ENCODE measurements at regions not wholly inside any gene's neighbourhood (a gene's known extent, or its start where the extent isn't known, plus 50 kb on each side); places are given as distances from the start of the nearest gene placed in this dataset.

GRCh38 chrX:10979956-10980355 lies 131.2 kb upstream of the HCCS start:
- H3K79me2 ChIP-seq (ENCODE audit: insufficient read depth, low read length) = no peaks in the 10 kb centered on the region
- H3K4me2 ChIP-seq (ENCODE audit: low read depth, low read length, poor library complexity, severe bottlenecking) = no peak overlapping the region
- H3F3A ChIP-seq (ENCODE audit: low read depth) = no peaks in the 10 kb centered on the region
- no peaks in the 10 kb centered on the region for H3K9me3 ChIP-seq (ENCODE audit: insufficient read depth, low read depth, low read length)
- H3K9ac ChIP-seq (ENCODE audit: low read depth, low read length, poor library complexity, severe bottlenecking) = no peak overlapping the region
- no peaks in the 10 kb centered on the region for H4K20me1 ChIP-seq (ENCODE audit: insufficient read depth, low read length, poor library complexity, severe bottlenecking)
- TF ChIP-seq EZH2phosphoT487 (IDR thresholded peaks at IDR 0.05; ENCODE audit: borderline replicate concordance) (no peak), CTCF (conservative IDR thresholded peaks at IDR 0.05; ENCODE audit: low read length) (no peak)
- no peaks in the 10 kb centered on the region for H3K4me1 ChIP-seq (ENCODE audit: insufficient read depth, low read length, poor library complexity, severe bottlenecking)
- H2AFZ ChIP-seq (ENCODE audit: low read length) = no peak overlapping the region
- no peaks in the 10 kb centered on the region for H3K36me3 ChIP-seq (ENCODE audit: insufficient read depth, low read length)
- H3K4me3 ChIP-seq (ENCODE audit: low read length, poor library complexity, severe bottlenecking) = no peak overlapping the region
- no peaks in the 10 kb centered on the region for H3K27me3 ChIP-seq (ENCODE audit: insufficient read depth, low read length, poor library complexity, severe bottlenecking)
- H3K9me2 ChIP-seq (replicated peaks; ENCODE audit: low read depth, low read length) = no peaks in the 10 kb centered on the region

- H4K20me1 ChIP-seq (ENCODE audit: insufficient read depth, low read length, poor library complexity, severe bottlenecking) = no peaks in the 10 kb centered on the region
- no peaks in the 10 kb centered on the region for H3K79me2 ChIP-seq (ENCODE audit: insufficient read depth, low read length)
- H3K36me3 ChIP-seq (ENCODE audit: insufficient read depth, low read length) = no peaks in the 10 kb centered on the region
- no peaks in the 10 kb centered on the region for H3K9me2 ChIP-seq (replicated peaks; ENCODE audit: low read depth, low read length)
- H3K4me2 ChIP-seq (ENCODE audit: low read depth, low read length, poor library complexity, severe bottlenecking) = no peak overlapping the region
- H3K9ac ChIP-seq (ENCODE audit: low read depth, low read length, poor library complexity, severe bottlenecking) = no peak overlapping the region
- H3K4me3 ChIP-seq (ENCODE audit: low read length, poor library complexity, severe bottlenecking) = no peak overlapping the region
- TF ChIP-seq EZH2phosphoT487 (IDR thresholded peaks at IDR 0.05; ENCODE audit: borderline replicate concordance) = no peak
- no peak for TF ChIP-seq CTCF (conservative IDR thresholded peaks at IDR 0.05; ENCODE audit: low read length)
- no peaks in the 10 kb centered on the region for H3K27me3 ChIP-seq (ENCODE audit: insufficient read depth, low read length, poor library complexity, severe bottlenecking)
- H3K4me1 ChIP-seq (ENCODE audit: insufficient read depth, low read length, poor library complexity, severe bottlenecking) = no peaks in the 10 kb centered on the region
- no peaks in the 10 kb centered on the region for H3F3A ChIP-seq (ENCODE audit: low read depth)
- H3K9me3 ChIP-seq (ENCODE audit: insufficient read depth, low read depth, low read length) = no peaks in the 10 kb centered on the region
- no peak overlapping the region for H2AFZ ChIP-seq (ENCODE audit: low read length)
These were observed 129.6 kb upstream of the HCCS start for GRCh38 chrX:10981506-10981905.

- no peaks in the 10 kb centered on the region for H3K36me3 ChIP-seq (ENCODE audit: insufficient read depth, low read length)
These were observed 127.6 kb upstream of the HCCS start for GRCh38 chrX:10983526-10983925.

More at GRCh38 chrX:10983526-10983925, 127.6 kb upstream of the HCCS start:
- Histone ChIP-seq H3K9me2 (replicated peaks; ENCODE audit: low read depth, low read length) (no peaks in the 10 kb centered on the region), H3K27me3 (ENCODE audit: insufficient read depth, low read length, poor library complexity, severe bottlenecking) (no peaks in the 10 kb centered on the region), H4K20me1 (ENCODE audit: insufficient read depth, low read length, poor library complexity, severe bottlenecking) (no peaks in the 10 kb centered on the region), H3K9me3 (ENCODE audit: insufficient read depth, low read depth, low read length) (no peaks in the 10 kb centered on the region), H3K4me1 (ENCODE audit: insufficient read depth, low read length, poor library complexity, severe bottlenecking) (no peaks in the 10 kb centered on the region), H3K4me2 (ENCODE audit: low read depth, low read length, poor library complexity, severe bottlenecking) (no peak overlapping the region), H3F3A (ENCODE audit: low read depth) (no peaks in the 10 kb centered on the region), H3K79me2 (ENCODE audit: insufficient read depth, low read length) (no peaks in the 10 kb centered on the region), H3K9ac (ENCODE audit: low read depth, low read length, poor library complexity, severe bottlenecking) (no peak overlapping the region), H3K4me3 (ENCODE audit: low read length, poor library complexity, severe bottlenecking) (no peak overlapping the region), H2AFZ (ENCODE audit: low read length) (no peak overlapping the region)
- no peak for TF ChIP-seq CTCF (conservative IDR thresholded peaks at IDR 0.05; ENCODE audit: low read length)
- no peak for TF ChIP-seq EZH2phosphoT487 (IDR thresholded peaks at IDR 0.05; ENCODE audit: borderline replicate concordance)
